Limb (tissue), 2 donors: ENCODE measurements at regions not wholly inside any gene's neighbourhood (a gene's known extent, or its start where the extent isn't known, plus 50 kb on each side); places are given as distances from the start of the nearest gene placed in this dataset.

Source experiments
- DNase-seq, 2 donors: peaks; one replicate each; pipeline ENCODE4 v3.0.0-alpha.2; 2016; ENCODE audit errors: extremely low spot score in 2 of 2

- DNase-seq = peak; percentile 60 to 81
Observed at GRCh38 chr3:182682263-182683241, 110.8 kb upstream of the ATP11B start.

GRCh38 chr3:182683453-182683852 lies 109.9 kb upstream of the ATP11B start:
- DNase-seq = peak; percentile 83

DNA sequence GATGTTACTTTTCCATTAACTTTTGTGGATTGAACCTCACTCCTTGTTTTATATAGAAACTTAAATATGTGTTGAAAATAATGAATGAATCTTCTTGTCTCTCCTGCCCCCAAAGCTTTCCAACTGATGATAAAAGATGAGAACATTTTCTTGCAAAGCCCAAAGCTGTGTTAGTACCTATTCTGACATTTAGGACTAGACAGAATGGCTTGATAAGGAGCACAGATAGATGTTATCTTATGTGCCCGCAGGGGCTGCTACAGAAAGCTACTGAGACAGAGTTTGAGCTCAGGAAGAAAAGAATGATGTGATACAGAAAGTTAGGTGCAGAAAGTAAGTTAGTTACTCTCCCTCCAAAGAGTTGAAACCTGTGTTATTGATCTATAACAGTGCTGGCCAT lies 109.4 kb upstream of the ATP11B start:
- DNase-seq = no peak

GRCh38 chr3:182686033-182686886 lies 107.0 kb upstream of the ATP11B start:
- DNase-seq = no peak

DNA sequence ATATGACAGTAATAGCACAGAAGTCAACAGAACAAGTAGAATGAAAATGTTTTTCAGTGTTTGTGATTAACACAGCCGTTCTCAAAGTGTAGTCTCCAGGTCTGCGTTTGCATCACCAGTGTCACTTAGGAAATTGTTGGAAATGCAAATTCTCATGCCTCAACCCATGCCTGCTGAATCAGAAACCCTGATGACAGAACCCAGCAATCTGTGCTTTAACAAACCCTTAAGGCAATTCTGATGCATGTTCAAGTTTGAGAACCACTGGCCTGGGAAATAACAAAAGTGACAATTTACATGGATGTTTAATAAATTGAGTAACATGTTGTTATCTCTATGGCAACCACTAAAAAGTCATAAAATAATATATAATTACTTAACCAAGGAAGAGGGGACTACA lies 103.1 kb upstream of the ATP11B start:
- DNase-seq = no peak

DNA sequence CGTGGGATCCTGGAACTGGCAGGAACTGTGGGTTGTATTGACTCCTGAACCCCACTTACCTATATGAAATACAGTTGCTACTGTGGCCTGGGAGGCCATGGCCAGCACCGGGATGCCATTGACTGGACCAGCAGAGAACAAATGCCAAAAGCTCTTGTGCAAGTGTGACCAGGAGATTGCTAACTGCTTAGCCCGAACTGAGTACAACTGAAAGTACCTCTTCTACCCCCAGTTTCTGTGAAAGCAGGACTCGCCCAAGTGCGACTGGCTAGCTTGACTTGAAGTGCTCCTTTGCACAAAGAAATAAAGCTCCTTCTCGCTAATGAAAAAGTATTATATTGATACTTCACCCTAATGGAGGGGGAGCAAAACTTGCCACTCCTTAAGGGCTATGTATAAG lies 101.3 kb upstream of the ATP11B start:
- no peak for DNase-seq

GRCh38 chr3:182692695-182693094 lies 100.6 kb upstream of the ATP11B start:
- no peak for DNase-seq

DNA sequence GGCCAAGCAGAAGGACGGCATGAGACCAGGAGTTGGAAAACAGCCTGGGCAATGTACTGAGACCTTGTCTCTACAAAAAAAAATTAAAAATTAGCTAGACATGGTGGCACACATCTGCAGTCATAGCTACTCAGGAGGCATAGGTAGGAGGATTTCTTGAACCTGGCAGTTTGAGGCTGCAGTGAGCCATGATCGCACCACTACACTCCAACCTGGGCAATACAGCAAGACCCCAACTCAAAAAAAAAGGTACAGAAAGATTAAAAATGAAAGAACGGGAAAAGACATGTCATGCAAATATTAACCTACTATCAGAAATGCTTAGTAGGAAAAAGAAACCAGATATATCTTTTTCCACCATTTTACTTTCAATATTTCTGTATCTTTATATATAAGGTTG lies 99.6 kb upstream of the ATP11B start:
- DNase-seq = no peak

GRCh38 chr3:182696916-182697315 lies 96.4 kb upstream of the ATP11B start:
- DNase-seq = no peak

GRCh38 chr3:182697345-182697919 lies 95.9 kb upstream of the ATP11B start:
- no peak for DNase-seq

GRCh38 chr3:182698078-182698477 lies 95.2 kb upstream of the ATP11B start:
- no peak for DNase-seq

DNA sequence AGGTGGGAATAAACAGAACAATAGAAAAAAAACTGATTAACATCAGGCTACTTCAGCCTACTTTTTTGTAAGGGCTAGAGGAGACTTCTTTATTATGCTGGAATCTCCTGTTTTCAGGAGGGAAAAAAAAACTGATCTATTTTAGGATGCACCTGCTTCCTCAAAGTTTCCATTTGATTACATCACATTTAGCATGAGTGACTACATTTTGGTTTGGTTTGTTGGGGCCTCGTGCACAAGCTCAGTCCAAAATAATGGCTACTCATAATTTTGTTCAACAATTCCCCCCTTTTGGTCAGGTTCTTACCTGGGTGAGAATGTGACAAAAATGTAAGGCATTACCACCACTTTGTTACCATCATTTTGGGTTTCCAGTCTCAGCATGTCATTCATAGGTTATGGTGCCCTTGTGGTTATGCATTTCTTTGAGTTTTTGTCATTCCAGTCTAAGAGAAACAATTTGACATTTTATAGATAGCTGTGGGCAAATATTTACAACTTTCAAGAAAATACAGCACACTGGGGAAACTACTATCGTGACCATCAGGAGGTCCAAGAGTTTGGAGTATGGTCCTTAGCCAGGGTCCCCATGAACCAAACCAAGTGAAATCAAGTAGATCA lies 93.6 kb upstream of the ATP11B start:
- DNase-seq = no peak

DNA sequence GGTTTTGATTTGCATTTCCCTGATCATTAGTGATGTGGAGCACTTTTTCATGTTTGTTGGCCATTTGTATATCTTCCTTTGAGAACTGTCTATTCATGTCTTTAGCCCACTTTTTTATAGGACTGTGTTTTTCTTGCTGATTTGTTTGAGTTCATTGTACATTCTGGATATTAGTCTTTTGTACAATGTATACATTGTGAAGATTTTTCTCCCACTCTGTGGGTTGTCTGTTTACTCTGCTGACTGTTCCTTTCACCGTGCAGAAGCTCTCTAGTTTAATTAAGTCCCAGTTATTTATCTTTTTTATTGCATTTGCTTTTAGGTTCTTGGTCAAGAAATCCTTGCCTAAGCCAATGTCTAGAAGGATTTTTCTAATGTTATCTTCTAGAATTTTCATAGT lies 91.1 kb upstream of the ATP11B start:
- DNase-seq = no peak

DNA sequence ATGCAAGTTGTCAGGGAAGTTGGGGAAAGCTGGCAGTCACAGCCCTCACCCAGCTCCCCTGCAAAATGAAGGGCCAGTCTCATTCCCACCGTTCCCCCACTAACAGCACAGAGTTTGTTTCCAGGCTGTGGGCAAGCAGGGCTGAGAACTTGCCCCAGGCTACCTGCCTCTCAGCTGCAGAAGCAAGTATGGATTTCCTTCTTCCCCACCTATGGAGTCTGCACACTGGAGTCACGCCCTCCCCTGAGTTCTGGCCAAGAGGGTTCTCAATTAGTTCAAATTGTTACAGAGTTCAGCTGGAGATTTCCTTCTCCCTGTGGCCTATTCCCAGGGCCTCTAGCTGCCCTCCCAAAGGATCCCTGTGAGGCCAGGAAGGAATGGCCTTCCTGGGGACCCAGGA lies 90.1 kb upstream of the ATP11B start:
- DNase-seq = no peak

- DNase-seq = no peak
Observed at GRCh38 chr3:182704926-182705325, 88.4 kb upstream of the ATP11B start.

DNA sequence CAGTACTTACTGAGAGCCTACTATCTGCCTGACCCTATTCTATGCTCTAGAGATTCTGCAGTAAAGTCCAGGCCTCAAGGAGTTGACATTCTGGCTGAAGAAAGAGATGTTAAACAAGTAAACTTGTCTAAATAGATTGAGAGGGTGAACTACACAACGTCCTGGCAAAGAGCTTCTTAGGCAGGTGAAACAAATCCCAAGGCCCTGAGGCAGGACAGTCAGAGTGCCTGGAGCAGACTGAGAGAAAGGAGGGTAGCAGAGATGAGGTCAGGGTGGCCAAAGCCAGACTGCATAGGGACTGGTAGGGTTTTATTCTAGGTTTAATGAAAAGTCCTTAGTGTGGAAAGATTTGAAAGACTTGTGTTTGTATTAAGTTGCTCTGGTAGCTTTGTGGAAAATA lies 84.5 kb upstream of the ATP11B start:
- no peak for DNase-seq

DNA sequence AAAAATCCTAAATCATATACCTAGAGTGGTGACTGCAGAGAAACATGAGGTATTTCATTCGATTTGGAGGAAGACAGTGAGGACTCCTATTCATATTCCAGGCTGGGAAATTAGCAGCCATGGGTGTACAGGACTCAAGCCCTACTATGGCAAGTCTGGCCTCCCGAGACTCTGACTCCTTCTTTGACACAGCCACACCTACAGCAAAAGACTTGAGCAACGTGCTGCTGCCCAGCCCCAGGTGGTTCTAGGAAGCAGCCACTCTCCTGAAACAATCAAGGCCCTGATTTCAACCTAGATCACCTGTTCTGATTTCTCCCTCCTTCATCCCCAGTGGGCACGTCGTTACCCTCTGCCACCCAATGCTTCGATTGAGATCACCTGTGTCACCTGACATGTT lies 84.0 kb upstream of the ATP11B start:
- no peak for DNase-seq

DNA sequence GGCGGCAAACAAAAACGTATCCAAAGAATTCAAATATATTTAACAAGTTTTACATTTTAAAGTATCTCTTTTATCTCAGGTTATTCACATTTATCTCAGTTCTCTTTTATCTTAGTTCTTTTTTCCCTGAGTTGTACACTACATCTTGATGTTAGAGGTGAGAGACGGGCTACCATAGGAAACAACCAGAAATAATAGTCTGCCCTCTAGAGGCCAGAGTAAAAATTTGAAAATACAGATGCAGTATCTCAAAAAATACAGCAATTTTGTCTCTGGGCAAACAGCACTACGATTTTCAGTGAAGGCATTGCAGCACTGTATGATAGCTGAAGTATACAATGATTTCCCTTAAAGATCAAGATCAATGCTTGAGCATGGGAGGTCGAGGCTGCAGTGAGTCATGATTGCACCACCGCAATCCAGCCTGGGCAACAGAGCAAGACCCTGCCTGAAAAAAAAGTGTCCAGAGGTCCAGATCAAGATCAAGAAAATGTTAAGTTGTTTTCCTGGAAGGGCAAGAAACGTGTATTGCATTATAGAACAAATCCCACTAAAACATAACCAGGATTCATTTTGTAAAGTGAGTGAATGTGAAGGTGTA lies 82.6 kb upstream of the ATP11B start:
- peak in 1 of 2 donors; percentile 20 for DNase-seq

GRCh38 chr3:182711261-182711683 lies 82.0 kb upstream of the ATP11B start:
- no peak for DNase-seq

- DNase-seq = no peak
Observed at GRCh38 chr3:182711853-182712252, 81.5 kb upstream of the ATP11B start.

DNA sequence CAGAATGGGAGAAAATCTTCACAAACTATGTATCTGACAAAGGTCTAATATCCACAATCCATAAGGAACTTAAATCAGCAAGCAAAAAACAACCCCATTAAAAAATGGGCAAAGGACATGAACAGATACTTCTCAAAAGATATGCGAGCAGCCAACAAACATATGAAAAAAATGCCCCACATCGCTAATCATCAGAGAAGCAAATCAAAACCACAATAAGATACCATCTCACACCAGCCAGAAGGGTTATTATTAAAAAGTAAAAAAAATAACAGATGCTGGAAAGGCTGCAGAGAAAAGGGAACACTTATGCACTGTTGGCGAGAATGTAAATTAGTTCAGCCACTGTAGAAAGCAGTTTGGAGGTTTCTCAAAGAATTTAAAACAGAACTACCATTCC lies 80.2 kb upstream of the ATP11B start:
- DNase-seq = no peak
